HG03354 (cell line): ENCODE measurements at regions not wholly inside any gene's neighbourhood (a gene's known extent, or its start where the extent isn't known, plus 50 kb on each side); places are given as distances from the start of the nearest gene placed in this dataset.
"Not testable (repeated sequence)": the region's sequence is repeated elsewhere in the genome, so short reads cannot be mapped to it uniquely, and the experiment has no call there.

Source experiments
- ATAC-seq: cut with Tn5 transposase; IDR thresholded peaks from one replicate; pipeline ENCODE4 v1.9.1; 2021; ENCODE audit warnings: mild to moderate bottlenecking; ENCODE audit not compliant: unreplicated experiment, poor library complexity, severe bottlenecking

DNA sequence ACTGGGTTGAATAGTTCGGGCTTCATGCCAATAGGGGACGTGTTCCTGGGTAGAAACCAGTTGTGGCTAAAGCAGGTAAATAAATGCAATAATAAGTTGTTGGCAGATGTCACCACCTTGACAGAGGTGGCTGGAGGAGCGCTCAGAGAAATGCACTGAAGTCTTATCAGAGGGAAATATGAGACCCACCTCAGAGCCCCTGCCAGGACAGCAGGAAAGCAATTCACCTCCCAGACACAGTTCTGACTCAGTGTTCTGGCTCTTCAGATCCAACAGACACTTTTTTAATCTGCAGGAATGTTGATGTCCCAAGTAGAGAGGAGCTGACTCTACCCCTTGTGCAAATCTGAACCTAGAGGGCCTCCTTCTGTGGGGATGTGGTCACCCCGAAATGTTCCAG is 687.1 kb upstream of the FBXO33 start:
- ATAC-seq = no peak

DNA sequence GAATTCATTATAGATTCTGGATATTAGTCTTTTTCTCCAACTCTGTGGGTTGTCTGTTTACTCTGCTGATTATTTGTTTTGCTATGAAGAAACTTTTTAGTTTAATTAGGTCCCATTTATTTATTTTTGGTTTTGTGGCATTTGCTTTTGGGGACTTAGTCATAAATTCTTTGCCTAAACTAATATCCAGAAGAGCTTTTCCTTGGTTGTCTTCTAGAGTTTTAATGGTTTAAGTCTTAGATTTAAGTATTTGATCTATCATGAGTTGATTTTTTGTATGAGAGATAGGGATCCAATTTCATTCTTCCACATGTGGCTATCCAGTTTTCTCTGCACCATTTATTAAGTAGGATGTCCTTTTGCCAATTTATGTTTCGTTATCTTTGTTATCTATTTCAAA is 683.4 kb upstream of the FBXO33 start:
- no peak for ATAC-seq

DNA sequence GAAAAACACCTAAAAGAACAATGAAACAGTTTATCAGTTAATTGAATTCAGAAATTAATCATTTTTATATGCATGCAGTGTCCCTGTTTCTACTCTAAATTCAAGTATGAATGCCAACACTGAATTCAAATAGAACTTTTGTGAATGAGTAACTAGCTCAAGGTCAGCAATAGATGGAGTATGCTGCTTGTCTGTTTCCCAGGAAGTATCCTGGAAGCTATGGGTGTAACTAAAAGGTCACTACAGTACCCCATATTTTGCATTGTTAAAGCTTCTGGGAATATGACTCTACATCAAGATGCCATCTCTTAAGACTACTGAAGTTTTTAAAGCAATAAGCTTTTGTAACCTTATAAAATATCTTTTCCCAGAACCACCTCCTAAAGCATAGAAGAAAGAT is 681.4 kb upstream of the FBXO33 start:
- ATAC-seq = no peak

DNA sequence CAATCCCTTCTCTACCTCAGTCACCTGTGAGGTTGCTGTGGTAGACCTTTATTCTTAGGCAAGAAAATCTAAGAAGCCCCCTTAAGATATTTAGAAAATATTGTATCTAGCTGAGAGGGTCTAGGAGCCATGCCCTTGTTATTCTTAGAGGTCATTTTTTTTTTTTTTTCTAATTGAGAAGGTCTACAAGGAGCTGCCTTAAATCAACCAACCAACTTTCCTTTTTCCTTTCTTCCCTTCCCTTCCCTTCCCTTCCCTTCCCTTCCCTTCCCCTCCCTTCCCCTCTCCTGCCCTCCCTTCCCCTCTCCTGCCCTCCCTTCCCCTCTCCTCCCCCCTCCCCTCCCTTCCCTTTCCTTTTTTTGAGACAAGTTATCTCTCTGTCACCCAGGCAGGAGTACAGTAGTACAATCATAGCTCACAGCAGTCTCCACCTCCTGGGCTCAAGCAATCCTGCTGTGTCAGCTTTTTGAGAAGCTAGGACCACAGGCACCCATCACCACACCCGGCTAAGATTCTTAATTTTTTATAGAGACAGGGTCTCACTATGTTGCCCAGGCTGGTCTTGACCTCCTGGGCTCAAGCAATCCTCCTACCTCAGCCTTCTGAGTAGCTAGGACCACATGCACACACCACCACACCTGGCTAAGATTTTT is 668.4 kb upstream of the FBXO33 start:
- ATAC-seq = no peak

DNA sequence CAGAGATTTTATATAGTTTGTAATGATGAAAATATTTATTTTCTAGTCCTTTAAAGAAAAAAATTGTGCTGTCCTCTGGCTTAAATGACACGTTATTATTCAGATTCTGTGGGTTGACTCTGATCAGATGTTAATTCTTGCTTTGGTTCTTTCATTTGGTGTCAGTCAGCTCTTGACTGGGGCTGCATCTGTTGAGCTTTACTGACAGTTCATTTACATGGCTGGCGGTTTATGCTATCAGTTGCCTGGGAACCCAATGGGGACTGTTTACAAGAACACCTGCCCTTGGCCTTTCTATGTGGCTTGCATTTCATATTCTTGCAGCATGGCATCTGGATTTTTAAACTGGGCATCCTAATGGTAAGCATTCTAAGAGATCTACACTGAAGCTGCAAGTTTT is 667.1 kb upstream of the FBXO33 start:
- ATAC-seq = no peak

DNA sequence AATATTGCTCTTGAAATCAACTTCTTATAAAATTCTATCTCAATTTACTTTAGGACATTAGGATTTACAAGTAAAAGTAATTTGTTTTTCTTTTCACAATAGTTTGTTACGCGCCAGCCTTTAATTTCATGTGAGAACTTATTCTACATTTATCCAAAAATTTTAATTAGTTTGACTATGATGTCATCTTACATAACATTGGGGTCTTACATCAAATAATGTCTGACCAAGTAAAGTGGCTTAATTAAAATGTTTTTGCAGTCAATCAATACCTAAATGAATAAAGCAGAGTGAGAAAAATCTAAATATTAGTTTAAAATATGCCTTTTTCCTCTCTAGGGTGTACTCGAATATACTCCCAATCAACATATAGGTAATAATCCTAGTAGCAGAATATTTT is 666.2 kb upstream of the FBXO33 start:
- no peak for ATAC-seq

DNA sequence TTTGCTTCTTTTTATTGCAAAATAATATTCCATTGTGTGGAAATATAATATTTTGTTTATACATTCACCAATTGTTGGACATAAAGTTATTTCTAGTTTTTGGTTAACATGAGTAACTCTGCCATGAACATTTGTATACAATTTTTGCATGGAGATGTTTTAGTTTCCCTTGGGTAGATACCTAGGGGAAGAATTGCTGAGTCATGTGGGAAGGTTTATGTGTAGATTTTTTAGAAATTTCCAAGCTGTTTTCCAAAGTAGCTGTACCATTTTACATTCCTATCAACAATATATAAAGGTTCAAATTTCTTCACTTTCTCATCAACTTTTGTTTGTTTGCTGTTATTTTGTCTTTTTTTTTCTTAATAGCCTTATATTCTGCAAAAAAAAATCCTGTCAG is 664.7 kb upstream of the FBXO33 start:
- ATAC-seq = no peak

DNA sequence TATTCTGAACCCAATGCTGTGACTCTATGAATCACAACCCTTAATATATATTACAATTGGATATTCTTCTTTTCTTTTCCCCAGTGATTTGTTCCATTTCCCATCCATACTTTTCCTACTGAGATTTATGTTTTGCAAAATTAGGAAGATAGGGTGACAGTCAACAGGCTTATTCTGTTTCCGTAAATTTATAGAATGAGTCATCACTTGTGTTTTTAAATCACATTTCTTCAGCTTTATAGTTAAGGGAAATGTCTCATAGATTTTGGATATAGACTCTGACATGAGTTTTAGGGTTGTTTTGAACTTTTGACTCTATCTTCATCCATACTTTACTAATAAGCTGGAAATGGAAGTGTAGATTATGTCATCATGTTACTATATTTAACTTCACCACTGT is 661.6 kb upstream of the FBXO33 start:
- ATAC-seq = no peak

DNA sequence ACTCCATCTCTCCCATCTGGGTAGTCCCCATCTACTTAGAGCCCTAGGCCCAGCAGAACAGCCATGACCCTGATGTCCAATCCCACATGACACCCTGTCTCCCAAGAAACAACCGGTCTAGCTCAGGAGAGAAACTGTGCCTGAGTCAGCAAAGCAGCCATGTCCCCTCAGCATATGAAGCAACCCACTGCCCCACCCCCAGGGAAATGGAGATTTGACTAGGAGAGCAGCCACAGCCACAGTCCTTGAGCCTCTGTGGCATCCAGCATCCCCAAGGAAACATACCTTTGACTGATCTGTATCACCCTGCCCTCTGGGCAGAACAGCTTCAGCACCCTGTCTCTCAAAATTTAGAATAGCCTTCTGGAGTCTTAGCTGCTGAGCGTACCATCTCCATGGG is 641.9 kb upstream of the FBXO33 start:
- no peak for ATAC-seq

DNA sequence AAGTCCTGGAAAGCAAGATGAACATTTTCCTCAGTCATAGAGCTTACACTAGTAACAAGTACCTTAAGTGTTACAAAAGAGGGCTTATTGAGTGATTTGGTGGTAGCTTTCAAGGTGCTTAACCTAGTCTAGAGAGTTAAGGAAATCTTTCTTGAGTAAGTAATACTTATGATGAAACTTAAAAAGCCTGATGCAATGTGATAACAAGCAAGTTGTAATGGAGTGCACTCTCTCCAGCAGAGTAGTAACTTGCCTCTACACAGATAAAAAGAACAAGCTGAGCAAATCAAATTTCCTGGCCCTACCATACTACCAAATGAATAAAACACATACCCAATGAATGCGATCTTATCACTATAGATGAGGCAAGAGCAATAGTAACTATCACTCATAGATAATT is 639.9 kb upstream of the FBXO33 start:
- ATAC-seq = no peak

DNA sequence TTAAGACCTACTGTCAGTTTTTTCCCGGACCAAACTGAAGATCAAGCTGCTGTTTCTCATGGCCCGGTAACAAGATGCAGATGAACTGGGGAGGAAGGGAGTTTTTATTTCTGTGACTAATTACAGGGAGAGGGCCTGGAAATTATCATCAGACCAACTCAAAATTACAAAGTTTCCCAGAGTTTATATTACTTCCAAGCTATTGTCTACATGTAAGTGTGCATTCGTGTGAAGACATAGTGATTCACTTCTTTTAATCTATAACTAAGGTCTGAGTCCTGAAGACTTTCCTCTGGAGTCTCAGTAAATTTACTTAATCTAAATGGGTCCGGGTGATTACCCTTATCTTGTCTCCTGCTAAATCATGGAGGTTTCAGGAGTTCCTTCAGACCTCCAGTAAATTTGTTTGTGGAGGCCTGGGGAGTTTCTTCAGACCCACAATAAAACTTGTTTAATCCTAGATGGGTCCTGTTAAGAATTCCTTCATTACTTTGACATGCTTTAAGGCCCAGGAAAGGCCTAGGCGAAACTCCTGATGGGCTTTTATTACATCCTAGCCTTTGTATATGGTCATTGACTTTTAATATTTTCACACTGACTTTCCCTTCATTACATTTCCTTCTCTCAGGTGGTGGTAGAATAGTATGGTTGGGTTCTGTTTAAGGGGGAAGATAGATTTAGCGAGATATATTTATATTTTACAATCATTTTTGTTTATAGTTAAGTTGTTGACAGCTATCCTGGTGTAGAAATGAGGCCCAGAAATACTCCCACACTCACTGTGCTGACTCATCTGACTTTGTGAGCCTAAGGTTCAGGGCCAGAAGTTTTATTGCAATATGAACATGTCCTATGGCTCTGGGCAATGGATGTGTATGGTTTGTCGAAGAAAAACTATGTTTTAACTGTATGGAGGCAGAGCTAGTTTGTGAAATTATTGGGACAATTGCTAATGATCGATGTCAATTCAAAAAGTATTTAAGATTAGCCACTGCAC is 627.0 kb upstream of the FBXO33 start:
- no peak for ATAC-seq

DNA sequence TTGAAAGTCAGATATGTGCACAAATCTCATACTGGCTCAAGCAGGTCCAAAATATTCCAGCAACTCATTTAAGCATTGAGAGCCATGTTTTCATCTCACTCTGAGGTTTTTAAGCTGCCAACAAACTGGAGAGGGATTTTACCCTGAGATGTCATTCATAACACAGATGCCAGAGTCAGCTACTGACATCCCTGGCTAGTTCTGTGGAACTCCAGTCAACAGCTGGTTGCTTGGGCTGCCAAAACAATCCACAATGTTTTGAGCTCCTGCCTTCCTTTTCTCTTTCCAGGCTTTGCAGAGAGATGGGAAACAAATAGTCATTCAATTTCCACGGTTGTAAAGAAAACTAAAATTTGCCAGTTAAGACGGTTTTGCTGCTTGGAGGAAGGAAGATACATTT is 621.2 kb upstream of the FBXO33 start:
- no peak for ATAC-seq

DNA sequence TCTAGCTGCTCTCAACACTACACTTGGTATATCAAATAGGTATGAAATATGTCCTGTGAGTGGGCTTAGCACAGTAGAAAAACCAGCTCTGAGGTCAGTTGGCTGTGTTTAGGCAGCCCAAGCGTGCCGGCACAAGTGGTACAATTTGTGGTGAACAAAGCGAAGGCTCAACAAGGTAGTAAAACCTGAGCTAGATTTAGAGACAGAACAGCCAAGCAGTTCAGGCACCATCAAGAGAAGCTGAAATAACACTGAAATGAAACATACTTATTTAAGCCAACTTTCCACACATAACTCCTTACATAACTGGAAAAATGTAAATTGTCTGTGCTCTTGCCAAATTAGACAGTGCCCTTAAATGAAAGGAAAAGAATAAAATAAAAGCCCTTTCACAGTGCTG is 596.8 kb upstream of the FBXO33 start:
- no peak for ATAC-seq

DNA sequence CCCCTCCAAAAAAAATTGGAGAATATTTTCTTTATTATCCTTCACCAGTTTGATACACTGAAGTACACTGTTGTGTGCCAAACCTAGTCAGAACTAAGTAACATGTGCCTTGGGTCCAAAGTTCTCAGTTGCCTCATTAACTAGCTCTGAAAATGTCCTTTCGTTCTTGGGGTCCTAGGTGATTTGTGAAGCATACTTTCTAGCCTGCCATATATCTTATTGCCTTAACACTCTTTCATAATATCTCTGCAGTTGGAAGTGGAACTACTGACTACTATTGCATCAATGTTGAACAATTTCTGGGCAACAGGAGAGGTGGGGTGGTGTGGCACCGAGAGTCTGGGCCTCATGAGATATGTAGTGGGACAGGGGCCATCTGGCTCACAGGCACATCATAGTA is 592.9 kb upstream of the FBXO33 start:
- ATAC-seq = no peak

DNA sequence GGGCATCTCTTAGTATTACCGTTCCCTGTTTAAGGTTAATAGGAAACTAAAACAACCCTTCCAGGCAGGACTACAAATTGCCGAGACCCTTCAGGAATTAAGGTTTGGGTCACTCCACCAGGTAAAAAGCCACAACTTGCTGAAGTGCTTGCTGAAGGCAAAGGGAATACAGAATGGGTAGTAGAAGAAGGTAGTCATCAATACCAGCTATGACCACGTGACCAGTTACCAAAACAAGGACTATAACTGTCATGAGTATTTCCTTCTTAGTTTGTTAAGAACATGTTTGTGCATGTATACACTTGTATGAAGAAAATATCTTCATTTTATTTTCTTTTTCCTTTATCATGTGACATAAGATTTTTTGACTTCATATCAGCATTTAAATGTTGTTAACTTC is 578.7 kb upstream of the FBXO33 start:
- ATAC-seq = no peak

DNA sequence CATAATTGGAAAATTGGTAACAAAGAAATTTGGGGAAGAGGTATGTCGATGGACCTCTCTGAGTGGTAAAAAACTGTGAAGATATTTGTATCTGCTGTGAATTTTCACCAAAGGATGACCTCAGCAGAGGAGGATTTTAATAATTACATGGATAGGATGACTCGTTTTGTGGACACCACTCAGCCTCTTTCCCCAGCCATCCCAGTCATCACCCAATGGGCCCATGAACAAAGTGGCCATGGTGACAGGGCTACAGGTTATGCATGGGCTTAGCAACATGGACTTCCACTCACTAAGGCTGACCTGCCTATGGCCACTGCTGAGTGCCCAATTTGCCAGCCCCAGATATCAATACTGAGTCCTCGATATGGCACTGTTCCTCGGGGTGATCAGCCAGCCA is 577.5 kb upstream of the FBXO33 start:
- no peak for ATAC-seq

DNA sequence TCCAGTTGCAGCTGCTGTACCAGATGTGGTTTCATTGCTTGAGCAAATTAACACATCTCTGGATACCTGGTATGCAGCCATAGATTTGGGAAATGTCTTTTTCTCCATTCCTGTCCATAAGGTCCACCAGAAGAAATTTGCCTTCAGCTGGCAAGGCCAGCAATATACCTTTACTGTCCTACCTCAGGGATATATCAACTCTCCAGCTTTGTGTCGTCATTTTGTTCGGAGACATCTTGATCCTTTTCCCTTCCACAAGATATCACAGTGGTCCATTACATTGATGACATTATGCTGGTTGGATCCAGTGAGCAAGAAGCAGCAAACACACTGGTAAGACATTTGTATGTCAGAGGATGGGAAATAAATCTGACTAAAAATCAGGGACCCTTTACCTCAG is 576.1 kb upstream of the FBXO33 start:
- ATAC-seq = not testable (repeated sequence)

DNA sequence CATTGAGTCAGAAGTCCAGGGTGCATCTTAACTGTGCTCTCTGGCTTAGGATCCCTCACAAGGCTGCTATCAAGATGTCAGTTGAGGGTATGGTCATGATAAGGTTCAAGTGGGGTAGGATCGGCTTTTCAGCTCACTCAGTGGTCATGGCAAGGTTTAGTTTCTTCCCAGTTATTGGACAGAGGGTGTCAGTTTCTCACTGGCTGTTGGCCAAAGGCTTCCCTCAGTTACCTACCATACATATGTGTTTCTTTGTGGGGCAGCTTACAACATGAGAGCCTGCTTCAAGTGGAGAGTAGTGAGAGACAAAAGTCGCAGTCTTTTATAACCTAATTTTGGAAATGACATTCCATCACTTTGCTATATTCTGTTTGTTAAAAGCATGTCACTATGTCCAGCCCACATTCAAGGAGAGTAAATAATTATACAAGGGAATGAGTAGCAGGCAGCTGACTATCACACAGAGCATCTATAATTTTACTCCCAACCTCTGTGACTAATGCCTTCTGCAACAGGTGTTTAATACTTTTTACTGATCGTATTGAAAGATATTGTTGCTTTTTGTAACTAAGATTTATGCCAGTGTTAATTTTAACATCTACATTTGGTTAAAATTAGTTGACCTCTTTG is 572.8 kb upstream of the FBXO33 start:
- no peak for ATAC-seq

DNA sequence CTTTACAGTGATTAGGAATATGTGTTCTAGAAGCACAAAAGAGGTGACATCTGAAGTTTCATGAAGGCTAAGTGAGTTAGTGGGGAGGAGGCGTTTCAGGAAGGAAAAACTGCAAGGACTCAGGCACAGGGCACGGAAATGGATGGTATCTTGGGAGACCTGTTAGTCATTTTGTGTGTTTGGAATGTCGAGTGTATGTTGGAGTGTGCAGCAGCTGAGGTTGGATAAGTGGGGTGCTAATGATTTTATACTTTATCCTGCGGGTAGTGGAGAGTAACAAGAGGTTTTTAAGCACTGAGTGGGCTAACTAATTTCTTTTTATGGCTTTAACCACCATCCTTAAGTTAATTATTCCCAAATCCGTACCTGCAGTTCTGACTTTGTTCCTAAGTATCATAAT is 571.5 kb upstream of the FBXO33 start:
- no peak for ATAC-seq

DNA sequence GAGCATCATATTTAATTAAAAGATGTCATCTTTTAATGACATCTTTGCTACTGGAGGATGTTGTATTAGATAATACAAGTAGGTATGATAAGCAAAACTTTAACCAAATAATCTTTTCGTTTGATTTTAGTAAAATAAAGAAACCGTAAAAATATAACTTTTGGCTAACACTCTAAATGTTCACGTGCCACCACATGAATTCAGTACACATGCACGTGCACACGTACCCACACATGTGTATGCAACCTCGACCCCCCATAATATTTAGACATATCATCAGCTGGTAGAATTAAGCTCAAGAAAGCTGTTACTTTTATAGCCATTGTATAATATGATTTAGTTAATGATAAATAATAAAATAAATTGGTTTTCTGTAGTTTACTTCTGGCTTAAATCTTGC is 566.6 kb upstream of the FBXO33 start:
- no peak for ATAC-seq

DNA sequence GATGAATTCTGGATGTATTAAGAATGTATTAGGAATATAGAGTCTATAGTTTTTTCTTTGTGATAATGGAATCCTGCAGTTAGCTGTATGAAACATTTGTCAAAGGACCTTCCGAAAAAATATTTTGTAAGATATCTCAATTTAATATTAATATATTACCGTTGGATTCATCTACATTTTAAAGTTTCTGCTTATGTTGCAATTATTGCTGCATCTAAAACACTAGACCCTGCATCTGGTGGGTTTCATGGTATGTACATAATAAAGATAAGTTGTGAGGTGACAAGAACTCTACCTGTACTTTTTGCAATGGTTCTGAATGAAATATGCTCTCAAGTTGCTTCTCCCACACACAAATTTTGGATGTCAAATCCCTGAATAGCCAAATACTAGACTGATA is 565.9 kb upstream of the FBXO33 start:
- no peak for ATAC-seq
